ENCODE measurements at regions not wholly inside any gene's neighbourhood (a gene's known extent, or its start where the extent isn't known, plus 50 kb on each side); places are given as distances from the start of the nearest gene placed in this dataset.
A peak's percentile ranks its signal among the peaks of the same experiment; 100 is the strongest.
"Not testable (repeated sequence)": the region's sequence is repeated elsewhere in the genome, so short reads cannot be mapped to it uniquely, and the experiment has no call there.

DNA sequence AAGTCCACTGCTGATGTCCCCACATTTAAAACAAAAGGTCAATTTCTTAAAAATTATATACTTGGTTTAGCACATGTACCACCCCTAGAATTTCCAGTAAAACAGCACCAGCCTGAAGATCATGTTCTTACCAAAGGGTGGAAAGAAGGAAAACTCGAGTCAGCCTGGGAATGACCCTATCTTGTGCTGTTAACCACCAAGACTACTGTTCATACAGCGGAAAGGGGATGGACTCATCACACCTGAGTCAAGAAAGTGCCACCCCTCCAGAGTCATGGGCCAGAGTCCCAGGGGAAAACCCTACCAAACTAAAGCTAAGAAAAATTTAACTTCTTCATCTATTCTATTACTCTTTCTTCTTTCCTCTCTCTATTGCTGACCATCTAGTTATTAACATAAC lies 113.6 kb upstream of the PPM1J start:
- ATAC-seq (no peak), DNase-seq (no peak)
- no peaks in the 10 kb centered on the region for H3K27me3 ChIP-seq
- H3K36me3 ChIP-seq, result no peaks in the 10 kb centered on the region
- TF ChIP-seq CTCF (IDR thresholded peaks at IDR 0.05), result no peak
- H3K9me3 ChIP-seq, result no peaks in the 10 kb centered on the region
- intact Hi-C loops (cut with DNase I), result no loop called here
- no peaks in the 10 kb centered on the region for H3K4me1 ChIP-seq
- no peak overlapping the region for H3K27ac ChIP-seq
- no peak overlapping the region for H3K4me3 ChIP-seq

DNA sequence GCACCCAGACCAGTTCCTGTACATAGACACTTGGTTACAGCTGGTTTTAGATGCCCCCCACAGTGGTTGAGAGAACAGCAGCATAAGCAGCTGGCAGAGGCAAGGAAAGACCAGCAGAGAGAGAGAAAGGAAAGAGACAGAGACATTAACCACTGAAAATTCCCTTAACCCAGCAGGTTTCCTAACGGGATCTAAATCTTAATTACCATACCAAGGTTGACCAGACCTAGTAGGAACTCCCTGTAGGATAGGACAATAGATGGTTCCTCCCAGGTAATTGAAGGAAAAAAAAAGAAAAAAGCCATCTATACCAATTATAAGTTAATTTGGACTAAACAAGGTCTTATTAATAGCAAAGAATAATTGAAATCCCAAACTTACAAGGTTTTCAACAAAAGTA lies 112.3 kb upstream of the PPM1J start:
- not testable (repeated sequence) for H3K4me1 ChIP-seq, H3K4me3 ChIP-seq

DNA sequence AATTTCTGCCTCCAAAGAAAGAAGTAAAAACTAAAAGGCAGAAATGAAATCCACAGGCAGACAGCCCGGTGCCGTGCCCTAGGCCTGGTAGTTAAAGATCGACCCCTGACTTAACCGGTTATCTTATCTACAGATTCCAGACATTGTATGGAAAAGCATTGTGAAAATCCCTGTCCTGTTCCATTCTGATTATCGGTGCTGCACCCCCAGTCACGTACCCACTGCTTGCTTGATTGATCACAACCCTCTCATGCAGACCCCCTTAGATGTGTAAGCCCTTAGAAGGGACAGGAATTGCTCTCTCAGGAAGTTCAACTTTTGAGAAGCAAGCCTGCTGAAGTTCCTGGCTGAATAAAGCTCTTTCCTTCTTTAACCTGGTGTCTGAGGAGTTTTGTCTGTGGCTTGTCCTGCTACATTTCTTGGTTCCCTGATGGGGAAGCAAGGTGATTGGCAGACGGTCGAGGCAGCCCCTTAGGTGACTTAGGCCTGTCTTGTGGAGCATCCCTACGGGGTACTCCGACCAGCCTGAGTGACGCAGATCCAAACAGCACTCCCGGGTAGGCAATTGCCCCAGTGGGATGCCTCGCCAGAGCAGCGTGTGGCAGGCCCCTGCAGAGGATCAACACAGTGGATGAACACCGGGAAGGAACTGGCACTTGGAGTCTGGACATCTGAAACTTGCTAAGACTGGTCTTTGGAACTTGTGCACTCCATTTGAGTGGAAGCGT lies 111.2 kb upstream of the PPM1J start:
- no peaks in the 10 kb centered on the region for H3K36me3 ChIP-seq
- no peaks in the 10 kb centered on the region for H3K9me3 ChIP-seq
- TF ChIP-seq CTCF (IDR thresholded peaks at IDR 0.05), result no peak
- no peaks in the 10 kb centered on the region for H3K4me1 ChIP-seq
- H3K4me3 ChIP-seq, result no peak overlapping the region
- H3K27ac ChIP-seq, result no peak overlapping the region
- intact Hi-C loops (cut with DNase I), result no loop called here
- H3K27me3 ChIP-seq, result no peaks in the 10 kb centered on the region
- no peak for DNase-seq
- no peak for ATAC-seq

More for the DNA sequence above, 112.3 kb upstream of the PPM1J start:
- H3K36me3 ChIP-seq; ATAC-seq; H3K27ac ChIP-seq; DNase-seq; H3K27me3 ChIP-seq; intact Hi-C loops (cut with DNase I); H3K9me3 ChIP-seq: not testable (repeated sequence)

- H3K4me1 ChIP-seq; H3K27ac ChIP-seq; H3K9me3 ChIP-seq; H3K36me3 ChIP-seq; ATAC-seq; DNase-seq; H3K4me3 ChIP-seq; H3K27me3 ChIP-seq; intact Hi-C loops (cut with DNase I): not testable (repeated sequence)
Measured at GRCh38 chr1:112825563-112826216, 110.6 kb upstream of the PPM1J start.

- ATAC-seq; H3K9me3 ChIP-seq; H3K4me3 ChIP-seq; H3K36me3 ChIP-seq; H3K27me3 ChIP-seq; H3K27ac ChIP-seq; H3K4me1 ChIP-seq; intact Hi-C loops (cut with DNase I); DNase-seq: not testable (repeated sequence)
Measured at GRCh38 chr1:112825075-112825474, 109.9 kb upstream of the PPM1J start.

DNA sequence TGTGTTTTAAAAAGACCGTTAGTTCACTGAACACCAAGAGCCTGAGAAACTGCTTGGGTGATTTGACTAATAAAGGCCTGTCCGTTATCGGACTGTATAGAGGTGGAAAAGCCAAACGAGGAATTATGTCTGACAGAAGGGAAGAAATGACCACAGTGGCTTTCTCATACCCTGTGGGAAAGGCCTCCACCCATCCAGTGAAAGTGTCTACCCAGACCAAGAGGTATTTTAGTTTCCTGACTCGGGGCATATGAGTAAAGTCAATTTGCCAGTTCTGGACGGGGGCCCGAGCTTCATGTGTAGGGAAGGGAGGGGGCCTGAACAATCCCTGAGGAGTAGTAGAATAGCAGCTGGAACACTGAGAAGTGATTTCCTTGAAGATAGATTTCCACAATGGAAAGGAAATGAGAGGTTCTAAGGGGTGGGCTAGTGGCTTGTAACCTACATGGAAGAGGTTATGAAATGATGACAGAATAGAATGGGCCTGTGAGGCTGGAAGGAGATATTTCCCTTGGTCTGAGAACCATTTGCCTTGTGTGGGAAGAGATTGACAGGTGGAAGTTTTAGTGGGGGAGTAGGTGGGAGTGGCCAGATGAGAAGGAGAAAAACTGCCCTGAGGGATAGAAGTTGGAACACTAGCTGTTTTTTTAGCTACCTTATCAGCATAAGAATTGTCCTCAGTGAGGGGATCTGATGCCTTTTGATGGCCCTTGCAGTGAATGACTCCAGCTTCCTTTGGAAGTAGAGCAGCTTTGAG lies 106.4 kb upstream of the PPM1J start:
- H3K9me3 ChIP-seq; H3K36me3 ChIP-seq; intact Hi-C loops (cut with DNase I); DNase-seq; H3K4me1 ChIP-seq; H3K27me3 ChIP-seq; ATAC-seq; H3K27ac ChIP-seq; H3K4me3 ChIP-seq: not testable (repeated sequence)

- Histone ChIP-seq H3K27ac (no peak overlapping the region), H3K4me1 (no peaks in the 10 kb centered on the region), H3K36me3 (no peaks in the 10 kb centered on the region), H3K9me3 (no peaks in the 10 kb centered on the region), H3K4me3 (no peak overlapping the region), H3K27me3 (no peaks in the 10 kb centered on the region)
- DNase-seq (no peak), ATAC-seq (peak; percentile 80)
- no peak for TF ChIP-seq CTCF (IDR thresholded peaks at IDR 0.05)
- intact Hi-C loops (cut with DNase I), result no loop called here
Measured at GRCh38 chr1:112818990-112819689, 104.0 kb upstream of the PPM1J start.
